ENCODE measurements at regions not wholly inside any gene's neighbourhood (a gene's known extent, or its start where the extent isn't known, plus 50 kb on each side); places are given as distances from the start of the nearest gene placed in this dataset.

DNA sequence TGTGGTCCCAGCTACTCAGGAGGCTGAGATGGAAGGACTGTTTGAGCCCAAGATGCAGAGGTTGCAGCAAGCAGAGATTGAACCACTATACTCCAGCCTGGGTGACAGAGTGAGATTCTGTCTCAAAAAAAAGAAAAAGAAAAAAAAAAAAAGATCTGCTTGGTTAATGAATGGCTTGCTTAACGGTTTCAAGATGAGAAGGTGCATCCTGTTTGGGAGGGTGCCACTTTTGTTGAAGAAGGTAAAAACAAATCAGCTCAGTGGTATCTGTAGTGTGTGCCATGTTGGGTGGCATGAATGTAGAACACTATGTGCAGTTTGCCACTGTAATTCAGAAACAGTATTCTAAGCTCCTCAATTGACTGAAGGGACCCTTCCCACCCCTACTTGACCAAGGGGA, 94.9 kb upstream of the ETV3 start:
- ATAC-seq, result no peak
- TF ChIP-seq OSR1 (CRISPR knock-in tag; IDR thresholded peaks at IDR 0.05) (no peak), ZNF565 (CRISPR knock-in tag; conservative IDR thresholded peaks at IDR 0.05; ENCODE audit: low read depth) (no peak), SNAI2 (CRISPR knock-in tag; IDR thresholded peaks at IDR 0.05) (no peak), ESRRG (CRISPR knock-in tag; IDR thresholded peaks at IDR 0.05) (no peak)

- no peak for ATAC-seq
- TF ChIP-seq, protein P1, sequence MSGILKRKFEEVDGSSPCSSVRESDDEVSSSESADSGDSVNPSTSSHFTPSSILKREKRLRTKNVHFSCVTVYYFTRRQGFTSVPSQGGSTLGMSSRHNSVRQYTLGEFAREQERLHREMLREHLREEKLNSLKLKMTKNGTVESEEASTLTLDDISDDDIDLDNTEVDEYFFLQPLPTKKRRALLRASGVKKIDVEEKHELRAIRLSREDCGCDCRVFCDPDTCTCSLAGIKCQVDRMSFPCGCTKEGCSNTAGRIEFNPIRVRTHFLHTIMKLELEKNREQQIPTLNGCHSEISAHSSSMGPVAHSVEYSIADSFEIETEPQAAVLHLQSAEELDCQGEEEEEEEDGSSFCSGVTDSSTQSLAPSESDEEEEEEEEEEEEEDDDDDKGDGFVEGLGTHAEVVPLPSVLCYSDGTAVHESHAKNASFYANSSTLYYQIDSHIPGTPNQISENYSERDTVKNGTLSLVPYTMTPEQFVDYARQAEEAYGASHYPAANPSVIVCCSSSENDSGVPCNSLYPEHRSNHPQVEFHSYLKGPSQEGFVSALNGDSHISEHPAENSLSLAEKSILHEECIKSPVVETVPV (CRISPR knock-in tag; IDR thresholded peaks at IDR 0.05), result no peak
- TF ChIP-seq ZC3H10 (CRISPR knock-in tag; IDR thresholded peaks at IDR 0.05) (no peak), GLIS3 (CRISPR knock-in tag; IDR thresholded peaks at IDR 0.05) (no peak), ZNF70 (CRISPR knock-in tag; IDR thresholded peaks at IDR 0.05) (no peak)
These were observed 93.8 kb upstream of the ETV3 start for GRCh38 chr1:157231846-157232525.

DNA sequence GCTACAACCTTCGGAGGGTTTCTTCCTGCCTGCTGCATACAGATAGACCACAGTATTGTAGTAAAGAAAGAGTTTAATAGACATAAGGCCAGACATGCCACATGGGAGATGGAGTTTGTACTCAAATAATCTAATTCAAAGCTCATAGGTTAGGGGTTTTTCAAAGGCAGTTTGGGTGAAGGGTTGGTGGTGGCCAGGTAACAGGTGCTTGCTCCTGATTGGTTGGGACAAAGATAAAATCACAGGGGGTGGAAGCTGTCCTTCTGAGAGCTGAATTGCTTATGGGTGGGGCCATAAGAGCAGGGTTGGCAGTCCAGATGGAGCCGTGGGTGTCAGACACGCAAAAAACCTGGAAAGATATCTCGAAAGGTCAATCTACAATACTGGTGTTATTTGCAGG, 92.3 kb upstream of the ETV3 start:
- TF ChIP-seq, protein P2, sequence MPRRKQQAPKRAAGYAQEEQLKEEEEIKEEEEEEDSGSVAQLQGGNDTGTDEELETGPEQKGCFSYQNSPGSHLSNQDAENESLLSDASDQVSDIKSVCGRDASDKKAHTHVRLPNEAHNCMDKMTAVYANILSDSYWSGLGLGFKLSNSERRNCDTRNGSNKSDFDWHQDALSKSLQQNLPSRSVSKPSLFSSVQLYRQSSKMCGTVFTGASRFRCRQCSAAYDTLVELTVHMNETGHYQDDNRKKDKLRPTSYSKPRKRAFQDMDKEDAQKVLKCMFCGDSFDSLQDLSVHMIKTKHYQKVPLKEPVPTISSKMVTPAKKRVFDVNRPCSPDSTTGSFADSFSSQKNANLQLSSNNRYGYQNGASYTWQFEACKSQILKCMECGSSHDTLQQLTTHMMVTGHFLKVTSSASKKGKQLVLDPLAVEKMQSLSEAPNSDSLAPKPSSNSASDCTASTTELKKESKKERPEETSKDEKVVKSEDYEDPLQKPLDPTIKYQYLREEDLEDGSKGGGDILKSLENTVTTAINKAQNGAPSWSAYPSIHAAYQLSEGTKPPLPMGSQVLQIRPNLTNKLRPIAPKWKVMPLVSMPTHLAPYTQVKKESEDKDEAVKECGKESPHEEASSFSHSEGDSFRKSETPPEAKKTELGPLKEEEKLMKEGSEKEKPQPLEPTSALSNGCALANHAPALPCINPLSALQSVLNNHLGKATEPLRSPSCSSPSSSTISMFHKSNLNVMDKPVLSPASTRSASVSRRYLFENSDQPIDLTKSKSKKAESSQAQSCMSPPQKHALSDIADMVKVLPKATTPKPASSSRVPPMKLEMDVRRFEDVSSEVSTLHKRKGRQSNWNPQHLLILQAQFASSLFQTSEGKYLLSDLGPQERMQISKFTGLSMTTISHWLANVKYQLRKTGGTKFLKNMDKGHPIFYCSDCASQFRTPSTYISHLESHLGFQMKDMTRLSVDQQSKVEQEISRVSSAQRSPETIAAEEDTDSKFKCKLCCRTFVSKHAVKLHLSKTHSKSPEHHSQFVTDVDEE (CRISPR knock-in tag; IDR thresholded peaks at IDR 0.05), result no peak
- no peak for TF ChIP-seq ISL1 (CRISPR knock-in tag; IDR thresholded peaks at IDR 0.05)
- TF ChIP-seq, protein P3, sequence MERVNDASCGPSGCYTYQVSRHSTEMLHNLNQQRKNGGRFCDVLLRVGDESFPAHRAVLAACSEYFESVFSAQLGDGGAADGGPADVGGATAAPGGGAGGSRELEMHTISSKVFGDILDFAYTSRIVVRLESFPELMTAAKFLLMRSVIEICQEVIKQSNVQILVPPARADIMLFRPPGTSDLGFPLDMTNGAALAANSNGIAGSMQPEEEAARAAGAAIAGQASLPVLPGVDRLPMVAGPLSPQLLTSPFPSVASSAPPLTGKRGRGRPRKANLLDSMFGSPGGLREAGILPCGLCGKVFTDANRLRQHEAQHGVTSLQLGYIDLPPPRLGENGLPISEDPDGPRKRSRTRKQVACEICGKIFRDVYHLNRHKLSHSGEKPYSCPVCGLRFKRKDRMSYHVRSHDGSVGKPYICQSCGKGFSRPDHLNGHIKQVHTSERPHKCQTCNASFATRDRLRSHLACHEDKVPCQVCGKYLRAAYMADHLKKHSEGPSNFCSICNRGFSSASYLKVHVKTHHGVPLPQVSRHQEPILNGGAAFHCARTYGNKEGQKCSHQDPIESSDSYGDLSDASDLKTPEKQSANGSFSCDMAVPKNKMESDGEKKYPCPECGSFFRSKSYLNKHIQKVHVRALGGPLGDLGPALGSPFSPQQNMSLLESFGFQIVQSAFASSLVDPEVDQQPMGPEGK (CRISPR knock-in tag; IDR thresholded peaks at IDR 0.05; ENCODE audit: borderline replicate concordance), result no peak
- ATAC-seq, result no peak

- TF ChIP-seq ZFP30 (CRISPR knock-in tag; IDR thresholded peaks at IDR 0.05) (no peak), ZC3H10 (CRISPR knock-in tag; IDR thresholded peaks at IDR 0.05) (no peak), TCF4 (CRISPR knock-in tag; IDR thresholded peaks at IDR 0.05; ENCODE audit: borderline replicate concordance) (no peak), ZNF565 (CRISPR knock-in tag; conservative IDR thresholded peaks at IDR 0.05; ENCODE audit: low read depth) (no peak), OSR1 (CRISPR knock-in tag; IDR thresholded peaks at IDR 0.05) (no peak), TOX (CRISPR knock-in tag; IDR thresholded peaks at IDR 0.05; ENCODE audit: borderline replicate concordance) (no peak)
- ATAC-seq, result no peak
These were observed 89.5 kb upstream of the ETV3 start for GRCh38 chr1:157227700-157228099.

- TF ChIP-seq GLIS3 (CRISPR knock-in tag; IDR thresholded peaks at IDR 0.05), result no peak
- no peak for TF ChIP-seq ZFP3 (CRISPR knock-in tag; IDR thresholded peaks at IDR 0.05)
- TF ChIP-seq, protein P4, sequence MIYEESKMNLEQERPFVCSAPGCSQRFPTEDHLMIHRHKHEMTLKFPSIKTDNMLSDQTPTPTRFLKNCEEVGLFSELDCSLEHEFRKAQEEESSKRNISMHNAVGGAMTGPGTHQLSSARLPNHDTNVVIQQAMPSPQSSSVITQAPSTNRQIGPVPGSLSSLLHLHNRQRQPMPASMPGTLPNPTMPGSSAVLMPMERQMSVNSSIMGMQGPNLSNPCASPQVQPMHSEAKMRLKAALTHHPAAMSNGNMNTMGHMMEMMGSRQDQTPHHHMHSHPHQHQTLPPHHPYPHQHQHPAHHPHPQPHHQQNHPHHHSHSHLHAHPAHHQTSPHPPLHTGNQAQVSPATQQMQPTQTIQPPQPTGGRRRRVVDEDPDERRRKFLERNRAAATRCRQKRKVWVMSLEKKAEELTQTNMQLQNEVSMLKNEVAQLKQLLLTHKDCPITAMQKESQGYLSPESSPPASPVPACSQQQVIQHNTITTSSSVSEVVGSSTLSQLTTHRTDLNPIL (CRISPR knock-in tag; IDR thresholded peaks at IDR 0.05; ENCODE audit: low read depth), result no peak
- TF ChIP-seq, protein P2 (CRISPR knock-in tag; IDR thresholded peaks at IDR 0.05), result no peak
- no peak for TF ChIP-seq PPARA (CRISPR knock-in tag; IDR thresholded peaks at IDR 0.05; ENCODE audit: borderline replicate concordance)
- TF ChIP-seq ZC3H10 (CRISPR knock-in tag; IDR thresholded peaks at IDR 0.05), result no peak
- TF ChIP-seq, protein P1 (CRISPR knock-in tag; IDR thresholded peaks at IDR 0.05), result no peak
- TF ChIP-seq ZFP30 (CRISPR knock-in tag; IDR thresholded peaks at IDR 0.05), result no peak
- no peak for TF ChIP-seq ZNF70 (CRISPR knock-in tag; IDR thresholded peaks at IDR 0.05)
- no peak for TF ChIP-seq RARB (CRISPR knock-in tag; IDR thresholded peaks at IDR 0.05)
- no peak for TF ChIP-seq TOX (CRISPR knock-in tag; IDR thresholded peaks at IDR 0.05; ENCODE audit: borderline replicate concordance)
- ATAC-seq, result no peak
These were observed 88.5 kb upstream of the ETV3 start for GRCh38 chr1:157226739-157227138.

Data from SK-N-SH treated with all-trans-retinoic acid at 6 μM for 48 hours (cell line).